WI38 (cell line): ENCODE measurements at regions not wholly inside any gene's neighbourhood (a gene's known extent, or its start where the extent isn't known, plus 50 kb on each side); places are given as distances from the start of the nearest gene placed in this dataset.
"Not testable (repeated sequence)": the region's sequence is repeated elsewhere in the genome, so short reads cannot be mapped to it uniquely, and the experiment has no call there.

ENCODE experiments used
- H3K4me3 ChIP-seq: 2 replicates; pipeline ENCODE4 v1.5.1; 2011; ENCODE audit warnings: low read depth, mild to moderate bottlenecking, control low read depth, low read length
- CTCF ChIP-seq: IDR thresholded peaks from 2 replicates; pipeline ENCODE4 v1.5.1; 2012; ENCODE audit warnings: low read depth, mild to moderate bottlenecking, control low read depth, low read length

GRCh38 chr10:108566316-108567107 is 1356.8 kb downstream of the XPNPEP1 start:
- no peak for TF ChIP-seq CTCF
- no peak overlapping the region for H3K4me3 ChIP-seq

GRCh38 chr10:108562105-108562504 is 1361.2 kb downstream of the XPNPEP1 start:
- H3K4me3 ChIP-seq = no peak overlapping the region
- no peak for TF ChIP-seq CTCF

GRCh38 chr10:108561649-108562048 is 1361.7 kb downstream of the XPNPEP1 start:
- TF ChIP-seq CTCF = no peak
- H3K4me3 ChIP-seq = no peak overlapping the region

- no peak for TF ChIP-seq CTCF
- H3K4me3 ChIP-seq = no peak overlapping the region
These were observed 1362.8 kb downstream of the XPNPEP1 start for GRCh38 chr10:108560488-108560887.

- no peak overlapping the region for H3K4me3 ChIP-seq
- no peak for TF ChIP-seq CTCF
These were observed 1367.1 kb downstream of the XPNPEP1 start for GRCh38 chr10:108556186-108556585.

GRCh38 chr10:108545921-108546320 is 1377.4 kb downstream of the XPNPEP1 start:
- no peak for TF ChIP-seq CTCF
- no peak overlapping the region for H3K4me3 ChIP-seq

- no peak overlapping the region for H3K4me3 ChIP-seq
- peak; percentile 82 for TF ChIP-seq CTCF
These were observed 1378.7 kb downstream of the XPNPEP1 start for GRCh38 chr10:108544500-108545120.

- H3K4me3 ChIP-seq = not testable (repeated sequence)
These were observed 1369.0 kb upstream of the SORCS1 start for GRCh38 chr10:108533551-108533950.
